ENCODE measurements at regions not wholly inside any gene's neighbourhood (a gene's known extent, or its start where the extent isn't known, plus 50 kb on each side); places are given as distances from the start of the nearest gene placed in this dataset.

DNA sequence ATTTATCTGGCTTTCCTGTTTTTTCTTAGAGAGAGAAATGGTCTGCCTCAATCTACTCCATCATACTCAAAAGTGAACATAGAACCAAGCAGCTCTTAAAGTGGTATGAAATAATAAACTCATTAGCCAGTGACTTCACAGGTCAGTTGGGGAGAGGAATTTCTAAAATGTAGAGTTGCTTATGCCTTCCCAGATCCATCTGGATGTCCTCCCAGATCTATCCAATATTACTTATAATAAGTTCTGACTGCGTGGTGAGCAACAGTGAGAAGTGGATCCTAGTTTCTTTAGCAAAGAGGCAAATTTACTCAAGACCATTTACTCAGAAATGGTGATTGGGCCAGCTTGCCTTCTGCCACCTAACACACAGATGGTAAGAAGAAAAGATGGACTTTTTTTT lies 748.0 kb downstream of the PCDH18 start:
- H3K4me3 ChIP-seq (replicated peaks; ENCODE audit: insufficient read depth, low read length) = no peak overlapping the region
- DNase-seq (ENCODE audit: low read depth in 1 of 2, low spot score in 1 of 2) = no peak
- H3K27ac ChIP-seq (replicated peaks) = no peak overlapping the region
- TF ChIP-seq REST (IDR thresholded peaks at IDR 0.05; ENCODE audit: insufficient replicate concordance, low read depth) = no peak
- TF ChIP-seq, protein P1, sequence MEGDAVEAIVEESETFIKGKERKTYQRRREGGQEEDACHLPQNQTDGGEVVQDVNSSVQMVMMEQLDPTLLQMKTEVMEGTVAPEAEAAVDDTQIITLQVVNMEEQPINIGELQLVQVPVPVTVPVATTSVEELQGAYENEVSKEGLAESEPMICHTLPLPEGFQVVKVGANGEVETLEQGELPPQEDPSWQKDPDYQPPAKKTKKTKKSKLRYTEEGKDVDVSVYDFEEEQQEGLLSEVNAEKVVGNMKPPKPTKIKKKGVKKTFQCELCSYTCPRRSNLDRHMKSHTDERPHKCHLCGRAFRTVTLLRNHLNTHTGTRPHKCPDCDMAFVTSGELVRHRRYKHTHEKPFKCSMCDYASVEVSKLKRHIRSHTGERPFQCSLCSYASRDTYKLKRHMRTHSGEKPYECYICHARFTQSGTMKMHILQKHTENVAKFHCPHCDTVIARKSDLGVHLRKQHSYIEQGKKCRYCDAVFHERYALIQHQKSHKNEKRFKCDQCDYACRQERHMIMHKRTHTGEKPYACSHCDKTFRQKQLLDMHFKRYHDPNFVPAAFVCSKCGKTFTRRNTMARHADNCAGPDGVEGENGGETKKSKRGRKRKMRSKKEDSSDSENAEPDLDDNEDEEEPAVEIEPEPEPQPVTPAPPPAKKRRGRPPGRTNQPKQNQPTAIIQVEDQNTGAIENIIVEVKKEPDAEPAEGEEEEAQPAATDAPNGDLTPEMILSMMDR (IDR thresholded peaks at IDR 0.05; ENCODE audit: insufficient read depth, low read length) = no peak
- no peak for TF ChIP-seq SPI1 (IDR thresholded peaks at IDR 0.05; ENCODE audit: borderline replicate concordance, low read depth)
- TF ChIP-seq GABPA (IDR thresholded peaks at IDR 0.05; ENCODE audit: low read depth) = no peak
- no peaks in the 10 kb centered on the region for H3K27me3 ChIP-seq (ENCODE audit: insufficient read depth, poor library complexity, severe bottlenecking)

GRCh38 chr4:136769717-136770116 lies 762.6 kb downstream of the PCDH18 start:
- no peak overlapping the region for H3K4me3 ChIP-seq (replicated peaks; ENCODE audit: insufficient read depth, low read length)
- no peak overlapping the region for H3K27ac ChIP-seq (replicated peaks)
- no peak for TF ChIP-seq POLR2AphosphoS5 (IDR thresholded peaks at IDR 0.05; ENCODE audit: low read depth)
- TF ChIP-seq, protein P1 (IDR thresholded peaks at IDR 0.05; ENCODE audit: insufficient read depth, low read length) = no peak
- no peak for TF ChIP-seq GABPA (IDR thresholded peaks at IDR 0.05; ENCODE audit: low read depth)
- no peak for TF ChIP-seq REST (IDR thresholded peaks at IDR 0.05; ENCODE audit: insufficient replicate concordance, low read depth)
- TF ChIP-seq SPI1 (IDR thresholded peaks at IDR 0.05; ENCODE audit: borderline replicate concordance, low read depth) = no peak
- H3K27me3 ChIP-seq (ENCODE audit: insufficient read depth, poor library complexity, severe bottlenecking) = no peaks in the 10 kb centered on the region
- no peak for DNase-seq (ENCODE audit: low read depth in 1 of 2, low spot score in 1 of 2)

GRCh38 chr4:136768925-136769275 lies 763.4 kb downstream of the PCDH18 start:
- no peak for DNase-seq (ENCODE audit: low read depth in 1 of 2, low spot score in 1 of 2)
- Histone ChIP-seq H3K4me3 (replicated peaks; ENCODE audit: insufficient read depth, low read length) (no peak overlapping the region), H3K27me3 (ENCODE audit: insufficient read depth, poor library complexity, severe bottlenecking) (no peaks in the 10 kb centered on the region), H3K27ac (replicated peaks) (no peak overlapping the region)
- TF ChIP-seq SPI1 (IDR thresholded peaks at IDR 0.05; ENCODE audit: borderline replicate concordance, low read depth) (no peak), POLR2AphosphoS5 (IDR thresholded peaks at IDR 0.05; ENCODE audit: low read depth) (no peak), REST (IDR thresholded peaks at IDR 0.05; ENCODE audit: insufficient replicate concordance, low read depth) (no peak), GABPA (IDR thresholded peaks at IDR 0.05; ENCODE audit: low read depth) (no peak)
- TF ChIP-seq, protein P1 (IDR thresholded peaks at IDR 0.05; ENCODE audit: insufficient read depth, low read length) = no peak

Measured in HL-60 (cell line).